SU-DHL-6 (cell line): ENCODE measurements at regions not wholly inside any gene's neighbourhood (a gene's known extent, or its start where the extent isn't known, plus 50 kb on each side); places are given as distances from the start of the nearest gene placed in this dataset.

Source experiments
- H2AFZ ChIP-seq: fragments of 200-600 bp; sonication (generic); 2 replicates; pipeline ENCODE4 v1.6.1; 2014; ENCODE audit warnings: low read depth, mild to moderate bottlenecking, moderate library complexity, mixed read lengths, antibody characterized with exemption, low read length; ENCODE audit not compliant: severe bottlenecking
- H3F3A ChIP-seq: fragments of 200-600 bp; shearing (Covaris generic); 2 replicates; pipeline ENCODE4 v1.6.0; 2016; ENCODE audit warnings: antibody characterized with exemption, mild to moderate bottlenecking; ENCODE audit not compliant: insufficient read depth
- H3K27ac ChIP-seq: fragments of 200-600 bp; sonication (generic); 2 replicates; pipeline ENCODE4 v1.5.1; 2016; ENCODE audit warnings: low read depth, mild to moderate bottlenecking, low read length, moderate library complexity, mixed read lengths
- H3K27me3 ChIP-seq: fragments of 200-600 bp; sonication (generic), shearing (Covaris generic); 2 replicates; pipeline ENCODE4 v1.6.0; 2014; ENCODE audit warnings: mild to moderate bottlenecking, low read length
- H3K36me3 ChIP-seq: fragments of 200-600 bp; sonication (generic); 2 replicates; pipeline ENCODE4 v1.6.1; 2014; ENCODE audit warnings: mild to moderate bottlenecking, low read length, mixed read lengths
- H3K4me2 ChIP-seq: fragments of 300-600, 200-600 bp; shearing (Covaris generic), sonication (generic); 2 replicates; pipeline ENCODE4 v1.6.0; 2014; ENCODE audit warnings: low read length, low read depth, mild to moderate bottlenecking; ENCODE audit not compliant: poor library complexity, severe bottlenecking
- H3K4me3 ChIP-seq: fragments of 200-600 bp; sonication (generic); 2 replicates; pipeline ENCODE4 v1.5.1; 2014; ENCODE audit warnings: antibody characterized with exemption, low read length, mild to moderate bottlenecking, mixed read lengths; ENCODE audit not compliant: insufficient read depth, poor library complexity, severe bottlenecking
- H3K79me2 ChIP-seq: fragments of 200-600 bp; sonication (generic); 2 replicates; pipeline ENCODE4 v1.6.1; 2014; ENCODE audit warnings: mild to moderate bottlenecking, low read length, moderate library complexity; ENCODE audit not compliant: insufficient read depth
- H3K9ac ChIP-seq: fragments of 200-600 bp; sonication (generic); 2 replicates; pipeline ENCODE4 v1.7.0; 2014; ENCODE audit warnings: mild to moderate bottlenecking, low read length
- H3K9me2 ChIP-seq: fragments of 200-600 bp; sonication (generic); replicated peaks from 2 replicates; pipeline ENCODE4 v1.6.1; 2014; ENCODE audit warnings: low read length; ENCODE audit not compliant: insufficient read depth
- H3K9me3 ChIP-seq: fragments of 200-600 bp; sonication (generic); 2 replicates; pipeline ENCODE4 v1.6.1; 2014; ENCODE audit warnings: low read length, mixed read lengths; ENCODE audit not compliant: insufficient read depth
- H4K20me1 ChIP-seq: fragments of 200-600 bp; sonication (generic); 2 replicates; pipeline ENCODE4 v1.6.1; 2014; ENCODE audit warnings: low read depth, mild to moderate bottlenecking, antibody characterized with exemption, low read length, moderate library complexity, mixed read lengths
- CTCF ChIP-seq: fragments of 200-600 bp; sonication (generic); IDR thresholded peaks from one replicate; pipeline ENCODE4 v1.5.1; 2017; ENCODE audit warnings: antibody characterized with exemption, mild to moderate bottlenecking, low read length, moderate library complexity; ENCODE audit not compliant: insufficient read depth, poor library complexity, severe bottlenecking
- EZH2phosphoT487 ChIP-seq: fragments of 200-600 bp; sonication (generic), shearing (Covaris generic); conservative IDR thresholded peaks from 2 replicates; pipeline ENCODE4 v1.6.1; 2018; ENCODE audit warnings: mild to moderate bottlenecking, antibody characterized with exemption, low read length, moderate library complexity, mixed read lengths

DNA sequence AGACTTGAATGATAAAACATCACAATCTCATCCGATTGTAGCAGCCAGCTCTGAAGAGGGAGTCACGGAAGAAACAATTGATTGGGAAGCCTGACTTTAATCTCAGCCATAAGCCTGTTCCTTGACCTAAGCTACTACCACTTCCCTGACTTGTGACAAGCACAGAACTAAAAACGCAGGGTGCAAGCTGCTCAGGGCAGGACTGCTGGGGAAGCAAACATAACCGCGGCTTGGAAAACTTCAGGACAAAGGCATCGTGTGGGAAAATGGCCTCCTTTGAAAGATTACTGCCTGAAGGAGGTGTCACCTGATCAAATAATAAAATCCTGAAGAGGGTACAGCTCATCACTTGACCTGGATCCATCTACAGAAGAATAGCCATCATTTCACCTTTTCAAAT is 595.3 kb upstream of the CADM1 start:
- Histone ChIP-seq H3K79me2 (no peaks in the 10 kb centered on the region), H3K9ac (no peak overlapping the region), H3K9me2 (no peaks in the 10 kb centered on the region), H3K4me3 (no peak overlapping the region), H2AFZ (no peak overlapping the region), H3K36me3 (no peaks in the 10 kb centered on the region), H3K27ac (no peak overlapping the region), H4K20me1 (no peaks in the 10 kb centered on the region), H3K9me3 (no peaks in the 10 kb centered on the region), H3F3A (no peaks in the 10 kb centered on the region), H3K27me3 (no peaks in the 10 kb centered on the region), H3K4me2 (no peak overlapping the region)
- no peak for TF ChIP-seq EZH2phosphoT487
- TF ChIP-seq CTCF = no peak

DNA sequence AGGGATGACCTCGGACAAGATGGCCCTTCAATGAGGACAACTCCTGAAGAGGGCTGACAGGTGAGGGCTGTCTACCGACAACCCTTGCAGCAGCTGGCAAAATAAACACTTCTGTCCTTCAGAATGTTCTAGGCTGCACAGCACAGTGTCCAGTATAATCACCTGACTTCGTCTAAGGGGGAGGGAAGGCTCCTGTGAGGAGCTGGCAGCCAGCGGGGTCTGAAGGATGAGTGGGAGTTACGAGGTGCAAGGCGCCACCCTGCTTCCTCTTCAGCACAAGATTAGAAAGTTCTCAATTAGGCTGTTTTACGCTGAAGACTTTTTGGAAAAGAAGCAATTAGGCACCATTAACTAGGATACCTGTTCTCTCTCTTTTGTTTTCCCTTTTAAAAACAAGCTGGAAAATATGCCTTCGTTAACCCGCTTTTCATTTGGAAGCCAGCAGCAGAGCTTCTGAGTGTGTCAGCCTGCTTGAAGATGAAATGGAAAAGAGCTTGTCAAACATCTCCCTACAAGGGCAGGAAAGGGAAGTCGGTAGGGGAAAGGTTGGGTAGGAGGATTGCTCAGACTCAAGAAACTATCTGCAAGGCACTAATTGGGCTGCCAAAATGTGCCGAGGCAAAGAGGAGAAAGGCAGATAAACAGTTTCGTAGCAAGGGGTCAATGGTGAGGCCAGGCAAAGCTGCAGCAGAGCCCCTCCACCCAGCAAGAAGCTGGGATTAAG is 592.2 kb upstream of the CADM1 start:
- H3K4me2 ChIP-seq = no peak overlapping the region
- H3F3A ChIP-seq = no peaks in the 10 kb centered on the region
- H3K27me3 ChIP-seq = no peaks in the 10 kb centered on the region
- TF ChIP-seq EZH2phosphoT487 = no peak
- no peak for TF ChIP-seq CTCF
- no peaks in the 10 kb centered on the region for H3K79me2 ChIP-seq
- H2AFZ ChIP-seq = no peak overlapping the region
- no peaks in the 10 kb centered on the region for H3K9me3 ChIP-seq
- no peaks in the 10 kb centered on the region for H3K9me2 ChIP-seq
- H3K36me3 ChIP-seq = no peaks in the 10 kb centered on the region
- no peak overlapping the region for H3K9ac ChIP-seq
- no peaks in the 10 kb centered on the region for H4K20me1 ChIP-seq
- no peak overlapping the region for H3K4me3 ChIP-seq
- no peak overlapping the region for H3K27ac ChIP-seq

DNA sequence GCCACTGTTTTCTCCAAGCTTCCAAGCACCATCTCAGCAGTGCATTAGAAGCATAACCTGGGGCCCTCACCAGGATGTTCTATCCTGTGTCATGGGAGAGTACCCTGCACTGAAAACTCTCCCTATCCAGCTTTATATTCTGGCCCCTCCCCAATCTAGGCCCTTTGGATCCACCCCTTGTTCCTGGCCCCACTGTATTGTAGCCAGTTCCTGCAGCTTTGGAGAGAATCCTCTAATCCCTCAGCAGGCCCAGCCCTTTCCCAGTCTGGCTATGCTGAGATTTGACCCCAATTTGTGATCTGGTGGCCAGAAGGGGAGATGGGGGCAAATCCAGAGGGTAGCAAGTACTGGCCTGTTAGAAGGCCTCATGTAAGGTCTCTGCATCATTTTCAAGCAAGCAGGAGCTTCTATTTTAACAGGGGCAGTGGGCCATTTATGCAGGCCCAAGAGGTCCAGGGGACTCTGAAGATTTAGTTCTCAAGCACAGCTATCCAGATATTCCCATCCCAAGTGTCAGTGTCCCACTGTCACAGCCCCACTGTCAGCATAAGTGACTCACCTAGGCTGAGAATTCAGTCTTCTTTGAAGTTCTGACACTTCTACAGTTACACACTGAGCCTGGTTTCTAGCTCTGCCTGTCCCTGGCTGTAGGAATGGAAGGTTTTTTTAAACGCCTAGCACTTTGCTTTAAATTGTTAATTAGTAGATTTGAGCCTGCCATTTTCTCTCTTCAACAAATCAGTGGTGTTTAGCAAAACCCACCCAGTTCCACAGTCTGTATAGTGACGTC is 589.5 kb upstream of the CADM1 start:
- no peak overlapping the region for H3K4me2 ChIP-seq
- H3K36me3 ChIP-seq = no peaks in the 10 kb centered on the region
- H3K4me3 ChIP-seq = no peak overlapping the region
- H3K27ac ChIP-seq = no peak overlapping the region
- H3K79me2 ChIP-seq = no peaks in the 10 kb centered on the region
- H3K9me2 ChIP-seq = no peaks in the 10 kb centered on the region
- no peak overlapping the region for H2AFZ ChIP-seq
- no peaks in the 10 kb centered on the region for H4K20me1 ChIP-seq
- no peaks in the 10 kb centered on the region for H3F3A ChIP-seq
- no peak overlapping the region for H3K9ac ChIP-seq
- H3K9me3 ChIP-seq = no peaks in the 10 kb centered on the region
- no peaks in the 10 kb centered on the region for H3K27me3 ChIP-seq
- TF ChIP-seq CTCF (no peak), EZH2phosphoT487 (no peak)
